Epithelial cell of prostate (primary cell): ENCODE measurements at regions not wholly inside any gene's neighbourhood (a gene's known extent, or its start where the extent isn't known, plus 50 kb on each side); places are given as distances from the start of the nearest gene placed in this dataset.

ENCODE experiments used
- DNase-seq: peaks from one replicate; pipeline ENCODE4 v3.0.0-alpha.2; 2011; ENCODE audit warnings: low read depth, low spot score
- H3K27ac ChIP-seq: fragments of 450-650 bp; 2 replicates; pipeline ENCODE4 v1.5.1; 2017; ENCODE audit warnings: mild to moderate bottlenecking

DNA sequence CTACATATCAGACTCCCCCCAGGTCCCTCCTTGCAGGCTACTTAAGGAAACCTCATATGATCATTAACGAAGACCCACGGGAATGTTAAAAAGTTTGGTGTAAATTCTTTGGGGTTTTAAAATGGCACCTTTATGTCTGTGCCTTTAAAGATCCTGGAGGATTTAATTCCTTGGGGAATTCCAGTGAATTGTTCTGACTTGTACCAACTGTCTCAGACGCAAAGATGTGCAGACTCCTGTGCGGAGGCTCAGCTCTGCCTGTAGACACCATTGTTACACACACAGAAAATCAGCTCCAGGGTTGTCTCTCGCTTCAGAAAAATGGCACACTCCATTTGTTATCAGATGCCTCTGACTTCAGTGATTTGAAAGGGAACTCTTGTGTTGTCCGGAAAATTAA lies 414.4 kb upstream of the CFAP20DC start:
- DNase-seq: no peak
- peak overlapping the region; percentile 20 for H3K27ac ChIP-seq

DNA sequence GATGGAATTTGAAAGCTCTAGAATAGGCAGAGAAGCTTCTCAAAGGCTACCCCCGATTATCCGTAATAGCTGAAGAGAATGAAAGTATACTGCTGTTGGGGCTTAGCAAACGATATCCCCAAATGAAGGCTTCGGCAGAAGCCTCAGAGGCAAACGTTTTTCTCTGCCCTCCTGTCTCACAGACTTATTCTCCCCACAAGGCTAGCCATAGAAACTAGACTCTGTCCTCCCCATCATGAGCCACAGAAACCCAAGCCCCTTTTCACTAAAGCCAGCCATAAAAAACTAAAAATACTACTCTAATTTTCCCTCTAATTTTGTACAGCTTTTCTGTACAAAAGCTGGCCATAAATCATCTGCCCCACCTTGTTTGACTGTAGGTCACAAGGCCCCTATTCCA lies 413.4 kb upstream of the CFAP20DC start:
- H3K27ac ChIP-seq: no peak overlapping the region
- no peak for DNase-seq

DNA sequence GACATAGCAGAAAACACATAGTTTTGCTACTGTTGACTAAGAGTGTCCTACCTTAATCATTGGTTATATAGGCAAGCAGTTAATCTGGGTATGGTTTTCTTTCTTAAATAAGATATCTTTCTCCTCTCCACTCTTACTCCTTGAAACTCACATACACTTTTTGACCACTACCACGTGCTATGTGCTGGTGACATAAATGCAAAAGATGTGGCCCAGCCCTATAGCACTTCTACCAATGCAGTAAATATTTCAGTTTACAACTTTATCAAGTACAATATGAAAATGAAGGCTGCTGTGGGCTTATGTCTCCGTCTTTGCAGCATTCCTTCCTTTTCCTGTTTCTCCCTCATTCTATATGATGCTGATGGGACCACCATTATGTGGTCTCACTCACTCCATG lies 410.2 kb upstream of the CFAP20DC start:
- DNase-seq: no peak
- H3K27ac ChIP-seq: no peak overlapping the region

DNA sequence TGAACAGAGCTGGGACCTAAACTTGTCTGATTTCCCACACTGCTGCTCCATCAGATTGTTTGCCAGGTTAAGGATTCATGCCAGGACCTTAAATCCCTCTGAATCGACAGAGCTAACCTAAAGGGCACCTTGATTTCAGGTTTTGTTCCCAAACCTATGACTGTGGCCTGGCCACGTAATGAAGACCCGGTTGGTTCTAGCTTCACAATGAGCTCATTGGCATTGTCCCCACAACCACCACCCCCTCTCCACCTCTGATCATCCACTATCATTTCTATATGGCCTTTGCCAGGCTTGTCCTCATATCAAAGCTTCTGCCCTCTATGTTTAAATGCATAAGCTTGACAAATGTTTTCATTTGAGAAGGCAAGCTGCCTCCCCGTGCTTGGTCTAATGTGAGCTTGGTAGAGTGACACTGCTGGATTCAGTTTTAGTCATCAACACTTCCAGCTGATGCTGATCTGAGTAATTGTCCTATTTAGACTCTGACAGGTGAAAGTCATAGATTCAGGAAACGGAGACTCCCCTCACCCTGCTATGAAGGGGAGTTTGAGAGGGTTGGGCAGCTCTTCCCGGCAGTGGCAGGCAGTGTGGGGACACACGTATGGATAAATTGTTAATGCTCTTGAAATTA lies 407.1 kb upstream of the CFAP20DC start:
- no peak overlapping the region for H3K27ac ChIP-seq
- no peak for DNase-seq

DNA sequence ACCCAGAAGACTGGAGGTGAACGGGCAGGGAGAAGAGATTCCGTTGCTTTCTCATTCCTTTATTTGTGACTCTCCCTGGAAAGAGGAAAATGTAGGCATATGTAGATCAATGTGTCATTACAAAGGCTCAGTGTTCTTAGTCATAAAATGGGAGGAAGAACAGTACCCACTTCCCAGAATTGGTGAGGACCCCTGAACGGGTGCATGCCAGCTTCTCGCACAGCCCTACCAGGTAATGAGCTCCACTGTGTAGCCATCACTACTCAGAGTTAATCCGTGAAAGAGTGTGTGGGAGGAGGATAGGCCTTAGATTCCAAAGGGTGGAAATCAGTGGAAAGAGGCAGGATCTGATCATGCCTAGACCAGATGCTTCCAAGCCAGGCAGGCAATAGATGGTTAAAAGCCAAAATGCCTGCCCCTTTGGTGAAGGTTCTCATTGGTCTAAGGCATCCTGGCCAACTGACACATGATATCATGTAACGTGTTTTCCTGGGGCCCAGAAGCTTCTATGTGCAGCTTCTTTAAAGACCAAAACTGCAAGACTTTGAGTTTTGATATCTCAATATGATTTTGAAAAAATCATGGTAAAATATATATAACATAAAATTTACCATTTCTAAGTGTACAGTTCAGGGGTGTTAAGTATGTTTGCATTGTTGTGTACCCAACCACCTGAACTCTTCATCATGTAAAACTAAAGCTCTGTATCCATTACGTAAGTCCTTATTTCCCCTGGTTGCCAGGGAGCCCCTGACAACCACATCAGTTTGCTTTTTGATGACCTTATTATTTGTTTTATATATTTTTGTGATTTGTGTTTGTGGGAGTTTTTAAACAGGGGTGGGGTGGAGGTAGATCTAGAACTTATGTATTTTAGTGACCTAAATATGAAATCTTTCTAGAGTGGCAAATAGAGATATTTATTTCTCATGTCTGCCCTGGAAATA lies 402.2 kb upstream of the CFAP20DC start:
- DNase-seq: no peak

DNA sequence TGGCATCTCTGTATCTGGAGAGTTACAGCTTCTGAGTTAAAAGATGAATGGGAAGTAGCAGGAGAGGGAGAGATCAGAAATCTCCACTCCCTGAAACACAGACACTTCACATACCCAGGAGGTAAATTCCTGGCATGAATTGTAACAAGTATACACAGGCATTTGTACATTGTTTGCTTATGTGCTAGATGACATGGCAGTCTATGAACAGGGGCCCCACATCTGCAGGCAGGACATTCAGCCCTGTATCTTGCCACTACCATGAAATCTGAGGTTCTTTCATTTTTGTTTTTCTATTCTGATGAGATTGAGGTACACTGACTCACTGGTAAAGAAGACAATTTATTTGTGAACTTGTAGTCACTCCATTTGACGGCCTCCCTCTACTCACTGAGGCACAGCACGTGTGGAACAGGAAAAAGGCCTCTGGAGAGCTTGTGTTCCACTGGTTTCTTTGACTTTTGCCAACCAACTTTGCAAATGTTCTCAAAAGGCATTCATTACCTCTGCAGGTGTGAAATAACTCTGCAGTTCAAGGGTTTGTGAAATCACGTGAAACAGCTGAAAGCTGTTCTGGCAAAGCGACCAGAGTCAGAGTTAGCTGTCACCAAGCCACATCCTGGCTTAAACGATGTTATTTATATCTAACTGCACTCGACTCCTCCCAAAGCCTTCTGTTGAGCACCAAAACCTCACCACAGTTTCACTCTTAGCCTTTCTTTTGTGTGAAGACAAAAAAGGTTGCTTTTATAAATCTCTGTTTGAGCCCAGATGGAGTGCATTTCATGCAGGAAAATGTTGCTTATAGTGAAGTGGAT lies 401.3 kb upstream of the CFAP20DC start:
- peak; percentile 43 for DNase-seq
- peak overlapping the region; percentile 89 for H3K27ac ChIP-seq

More for the DNA sequence above, 402.2 kb upstream of the CFAP20DC start:
- peak overlapping the region; percentile 89 for H3K27ac ChIP-seq

DNA sequence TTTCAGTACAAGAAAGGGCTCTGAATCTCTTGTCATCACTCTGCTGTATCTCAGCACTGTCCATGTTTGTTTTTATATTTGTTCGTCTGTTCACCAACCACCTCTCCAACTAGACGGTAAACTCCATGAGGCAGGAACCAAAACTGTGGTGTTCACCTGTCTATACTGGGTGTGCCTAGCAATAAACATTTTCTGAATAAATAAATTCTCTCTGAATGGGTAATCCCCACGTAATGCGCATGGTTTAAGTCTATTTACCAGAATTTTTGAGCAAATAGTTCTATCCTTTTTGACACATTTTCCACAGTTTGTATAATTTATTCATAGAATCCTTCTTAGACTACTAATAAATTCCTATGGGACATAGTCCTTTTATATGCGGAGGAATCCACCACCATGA lies 400.6 kb upstream of the CFAP20DC start:
- DNase-seq: no peak
- peak overlapping the region; percentile 89 for H3K27ac ChIP-seq

DNA sequence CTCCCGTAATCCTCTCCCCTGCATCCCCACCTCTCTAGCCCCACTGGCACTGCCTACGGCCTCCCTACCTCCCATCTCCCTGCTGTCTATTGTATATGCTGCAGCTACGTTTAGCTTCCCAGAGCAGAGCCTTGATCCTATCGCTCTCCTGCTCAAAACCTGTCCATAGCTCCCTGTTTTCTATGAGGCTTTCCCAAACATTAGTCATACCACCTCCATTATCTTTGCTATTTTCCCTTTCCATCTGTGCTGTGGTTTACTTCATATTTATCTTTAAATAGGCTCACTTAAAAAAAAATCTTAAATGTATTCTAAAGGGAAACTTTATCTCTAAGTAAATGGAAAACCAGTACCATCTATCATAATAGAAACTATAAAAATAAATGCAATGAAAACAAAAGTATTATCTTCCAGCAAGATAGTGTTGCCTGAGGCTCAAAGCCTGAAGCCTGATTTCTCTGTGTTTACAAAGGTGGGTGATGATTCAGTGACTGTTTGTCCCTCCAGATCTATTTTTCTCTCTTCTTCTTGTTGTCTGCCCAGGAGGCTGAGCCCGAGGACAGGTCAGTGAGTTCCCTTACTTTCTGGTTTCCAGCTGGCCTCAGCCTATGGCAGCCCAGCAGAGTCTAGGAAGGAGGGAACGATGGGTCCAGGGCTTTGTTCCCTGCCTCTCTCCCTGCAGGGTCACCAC lies 397.1 kb upstream of the CFAP20DC start:
- no peak overlapping the region for H3K27ac ChIP-seq
- DNase-seq: no peak

DNA sequence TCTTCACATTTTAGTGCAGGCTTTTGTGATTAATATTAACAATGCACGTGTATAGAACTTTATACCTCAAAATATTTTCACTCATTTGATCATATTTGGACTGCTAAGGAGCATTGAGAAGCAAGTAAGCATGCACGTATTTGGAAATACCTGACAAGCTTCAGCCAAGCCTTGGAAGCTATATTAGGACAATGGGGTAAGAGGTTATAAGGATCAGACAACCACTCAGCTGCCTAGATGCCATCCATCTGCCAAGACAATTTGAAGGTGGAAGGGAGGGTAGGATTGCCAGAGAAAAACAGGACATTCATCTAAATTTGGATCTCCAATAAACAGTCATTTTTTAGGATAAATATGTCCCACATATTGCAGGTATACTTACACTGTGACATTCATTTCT lies 394.9 kb upstream of the CFAP20DC start:
- H3K27ac ChIP-seq: no peak overlapping the region
- DNase-seq: no peak

DNA sequence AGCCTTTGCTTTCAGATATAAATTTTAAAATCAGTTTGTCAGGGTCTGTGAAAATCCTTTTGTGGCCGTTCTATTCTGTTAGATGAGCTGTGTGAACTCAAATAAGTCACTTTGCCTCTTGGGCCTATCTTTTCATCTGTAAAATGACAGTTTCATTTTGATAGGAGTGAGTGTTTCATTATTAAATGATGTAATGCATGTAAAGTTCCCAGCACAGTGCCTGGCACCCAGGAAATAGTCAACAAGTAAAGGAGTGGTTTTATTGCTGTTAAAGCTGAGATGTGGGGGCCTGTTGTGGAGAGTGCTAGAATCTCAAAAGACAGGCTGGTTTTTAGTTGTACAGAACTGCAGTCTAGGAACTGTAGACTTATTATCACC lies 394.5 kb upstream of the CFAP20DC start:
- H3K27ac ChIP-seq: no peak overlapping the region
- DNase-seq: no peak

DNA sequence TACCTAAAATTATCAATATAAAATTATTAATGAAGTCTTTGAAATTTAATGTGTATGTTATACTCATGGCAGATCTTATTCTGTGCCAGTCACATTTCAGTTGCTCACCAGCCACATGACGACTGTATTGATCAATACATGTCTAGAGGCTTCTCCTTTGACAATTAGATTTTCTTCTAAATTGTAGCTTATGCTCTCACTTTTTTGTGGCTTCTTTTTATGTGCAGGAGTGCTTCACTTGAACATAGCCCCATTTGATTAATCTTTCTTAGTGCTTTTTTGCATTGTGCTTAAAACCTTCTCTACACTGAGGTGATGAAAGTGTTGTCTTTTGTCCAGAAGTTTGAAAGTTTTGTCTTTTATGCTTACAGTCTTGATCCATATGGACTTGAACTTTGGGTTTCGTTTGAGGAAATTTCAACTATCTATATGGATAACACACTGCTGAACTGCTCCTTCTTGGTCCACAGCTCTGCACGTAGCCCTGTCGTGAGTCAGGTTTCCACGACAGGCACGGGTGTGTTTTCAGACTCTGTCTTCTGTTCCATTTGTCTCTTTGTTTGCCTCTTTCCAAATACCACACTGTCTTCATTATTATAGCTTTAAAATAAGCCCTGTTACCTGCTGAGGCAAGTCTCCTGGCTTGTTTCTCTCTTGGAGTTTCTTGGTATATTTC lies 393.9 kb upstream of the CFAP20DC start:
- H3K27ac ChIP-seq: no peak overlapping the region
- DNase-seq: no peak

DNA sequence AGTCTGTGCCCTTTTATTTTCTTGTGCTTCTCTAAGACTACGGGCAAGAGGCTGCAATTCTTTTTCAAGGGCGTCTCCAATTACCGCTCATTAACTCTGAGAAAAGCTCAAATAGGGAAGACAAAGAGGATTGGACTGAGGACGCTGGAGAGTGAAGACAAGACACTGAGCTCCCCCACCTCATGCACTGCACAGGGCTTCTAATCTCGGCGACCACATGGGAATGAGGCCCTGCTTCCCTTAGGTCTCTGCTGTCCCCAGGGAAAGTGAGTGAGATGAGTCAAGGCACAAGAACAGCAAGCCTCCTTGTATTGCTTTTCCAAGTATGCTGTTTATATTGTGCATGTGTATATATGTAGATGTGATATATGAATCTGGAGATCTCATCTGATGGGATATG lies 392.2 kb upstream of the CFAP20DC start:
- H3K27ac ChIP-seq: no peak overlapping the region
- no peak for DNase-seq

DNA sequence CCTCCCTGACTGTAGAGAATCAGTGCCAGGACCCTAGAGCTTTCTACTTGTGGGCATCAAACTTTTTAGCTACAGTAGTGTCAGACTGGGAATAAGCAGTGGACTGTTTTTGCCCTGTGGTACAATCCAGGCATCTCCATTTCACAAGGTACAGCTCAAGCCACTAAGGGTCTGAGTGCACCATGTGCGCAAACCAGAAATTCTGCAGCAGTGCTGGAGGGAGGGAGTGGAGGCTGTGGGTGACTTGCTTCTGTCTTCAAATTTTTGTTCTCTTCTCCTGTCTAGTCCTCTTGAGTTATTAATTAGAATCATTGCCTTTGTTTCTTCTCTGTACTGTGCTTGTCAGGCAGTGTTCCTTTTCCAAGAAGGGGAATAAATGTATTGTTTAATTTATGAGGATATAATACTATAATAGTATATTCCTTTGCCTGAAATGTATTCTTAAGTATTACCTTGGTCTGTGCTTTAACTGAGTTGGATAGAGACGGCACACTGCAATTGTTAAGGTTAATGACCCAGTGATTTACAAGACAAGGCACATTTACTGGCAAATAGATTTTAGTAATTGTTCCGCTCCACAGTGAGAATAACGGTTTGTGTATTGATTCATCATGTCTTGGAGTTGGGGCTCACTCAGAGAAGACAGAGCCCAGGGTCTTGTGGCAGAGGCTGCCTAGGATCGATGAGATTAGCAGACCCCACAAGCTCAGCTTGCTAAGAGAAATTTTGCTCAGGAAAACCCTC lies 390.6 kb upstream of the CFAP20DC start:
- DNase-seq: no peak
- H3K27ac ChIP-seq: no peak overlapping the region

DNA sequence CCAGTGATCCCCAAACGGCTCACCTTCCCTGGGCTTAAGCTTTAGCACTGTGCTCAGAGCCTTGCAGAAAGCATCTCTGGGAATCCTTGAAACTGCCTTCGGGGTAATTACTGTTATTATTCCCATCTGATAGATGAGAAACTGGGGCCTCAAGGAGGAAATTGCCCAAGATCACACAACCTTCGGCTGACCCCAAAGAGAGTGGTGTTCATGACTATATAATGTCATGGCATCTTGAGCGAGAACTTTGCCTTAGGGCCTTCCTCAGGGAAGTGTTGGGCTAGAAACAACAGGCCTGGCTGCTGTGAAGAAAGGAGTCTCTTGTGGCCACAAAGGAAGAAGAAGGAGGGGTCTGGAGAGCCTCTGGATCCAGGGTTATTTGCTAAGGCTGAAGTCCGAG lies 388.7 kb upstream of the CFAP20DC start:
- no peak for DNase-seq
- H3K27ac ChIP-seq: no peak overlapping the region

DNA sequence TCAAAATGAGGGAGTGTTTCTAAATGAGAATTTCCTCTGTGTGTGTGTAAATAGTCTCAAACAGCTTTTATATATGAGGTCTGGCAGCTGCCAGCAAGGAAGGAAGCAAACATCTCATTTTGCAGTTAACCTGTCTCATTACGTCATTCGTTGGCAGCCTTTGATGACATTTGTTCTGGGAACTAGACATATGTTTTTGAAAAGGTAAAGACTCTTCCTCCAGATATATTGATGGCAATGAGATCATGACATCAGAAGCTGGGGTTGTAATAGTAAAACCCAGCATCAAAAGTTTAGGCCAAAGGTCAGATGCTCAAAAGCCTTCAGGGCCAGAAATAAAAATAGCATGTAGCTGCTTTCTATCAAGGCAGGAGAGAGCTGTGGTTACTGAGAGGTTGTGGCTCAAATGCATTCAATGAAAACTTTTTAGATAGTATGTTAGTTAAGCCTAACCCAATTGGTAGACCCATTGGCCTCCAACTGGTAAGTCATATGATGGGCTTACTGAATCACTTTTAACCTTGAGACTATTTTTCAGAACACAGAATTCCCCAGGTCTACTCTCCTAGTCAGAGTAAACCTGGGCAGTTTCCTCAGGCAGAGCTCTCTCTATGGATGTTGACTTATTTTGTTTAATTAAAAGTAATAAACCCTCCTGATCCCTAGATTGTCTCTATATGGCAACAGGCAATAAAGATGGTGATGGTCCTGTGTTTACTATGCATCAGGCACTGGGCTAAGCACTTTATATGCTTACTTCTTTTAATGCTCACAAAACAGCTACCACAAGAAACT lies 386.5 kb upstream of the CFAP20DC start:
- H3K27ac ChIP-seq: no peak overlapping the region
- DNase-seq: no peak

DNA sequence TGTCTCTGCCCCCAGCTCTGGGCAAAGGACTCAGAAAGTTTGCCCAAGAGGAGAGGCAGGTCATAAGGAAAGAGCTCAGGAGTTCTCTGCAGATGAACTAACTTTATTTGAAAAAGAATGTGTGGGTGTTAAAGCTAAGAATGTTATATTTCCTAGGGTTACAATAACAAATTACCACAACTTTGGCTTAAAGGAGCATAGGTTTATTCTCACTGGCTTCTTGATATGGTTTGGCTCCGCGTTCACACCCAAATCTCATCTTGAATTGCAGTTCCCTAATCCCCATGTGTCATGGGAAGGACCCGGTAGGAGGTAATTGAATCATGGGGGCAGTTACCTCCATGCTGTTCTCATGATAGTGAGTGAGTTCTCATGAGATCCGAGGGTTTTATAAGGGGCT lies 383.7 kb upstream of the CFAP20DC start:
- no peak overlapping the region for H3K27ac ChIP-seq
- DNase-seq: no peak

DNA sequence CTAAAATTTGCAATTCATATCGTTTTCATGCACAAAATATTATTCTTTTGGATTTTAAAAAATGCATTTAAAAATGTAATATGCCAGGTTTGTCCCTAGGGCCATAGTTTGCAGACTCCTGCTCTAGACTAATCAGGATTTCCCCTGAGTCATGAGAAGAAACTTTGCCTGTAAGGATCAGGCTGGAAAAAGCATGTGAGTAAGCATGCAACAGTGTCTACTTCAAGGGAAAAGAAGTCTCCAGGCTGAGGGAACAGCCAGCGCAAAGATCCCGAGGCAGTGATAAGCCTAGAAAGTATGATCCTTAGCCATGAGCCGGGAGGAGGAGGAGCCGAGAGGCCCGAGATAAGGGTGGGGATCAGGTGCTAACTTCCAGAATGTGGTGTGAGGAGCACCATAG lies 382.8 kb upstream of the CFAP20DC start:
- no peak for DNase-seq
- no peak overlapping the region for H3K27ac ChIP-seq

DNA sequence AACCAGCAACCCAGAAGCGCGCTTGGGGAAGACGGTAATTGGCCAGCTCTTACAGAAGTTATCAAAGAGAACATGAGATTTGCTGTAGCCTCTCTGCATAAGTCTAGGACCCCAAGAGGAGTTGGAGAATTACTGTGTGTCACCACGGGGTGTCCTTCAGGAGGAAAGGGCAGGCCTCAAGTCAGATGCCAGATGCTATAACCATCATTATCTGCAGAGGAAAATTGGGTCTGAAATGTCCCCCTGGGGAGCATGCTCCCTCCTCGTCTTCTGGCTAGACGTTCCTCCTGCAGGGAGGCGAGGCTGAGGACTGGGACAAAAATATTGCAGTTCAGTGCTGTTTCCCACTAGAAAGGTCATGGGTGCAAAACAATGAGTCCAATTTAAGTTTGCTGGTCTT lies 380.5 kb upstream of the CFAP20DC start:
- no peak for DNase-seq
- H3K27ac ChIP-seq: no peak overlapping the region
